Urinary bladder (tissue), 3 donors: ENCODE measurements at regions not wholly inside any gene's neighbourhood (a gene's known extent, or its start where the extent isn't known, plus 50 kb on each side); places are given as distances from the start of the nearest gene placed in this dataset.

Experiments used
- DNase-seq: peaks from one replicate; pipeline ENCODE4 v3.0.0-alpha.2; 2015; ENCODE audit errors: extremely low spot score
- H3K27ac ChIP-seq: one replicate; pipeline ENCODE4 v1.5.1; 2013; ENCODE audit warnings: low read depth, mild to moderate bottlenecking, moderate library complexity
- H3K36me3 ChIP-seq: one replicate; pipeline ENCODE4 v1.6.1; 2013; ENCODE audit warnings: mild to moderate bottlenecking, moderate library complexity; ENCODE audit not compliant: insufficient read depth
- H3K4me1 ChIP-seq: one replicate; pipeline ENCODE4 v1.6.1; 2013; ENCODE audit warnings: mild to moderate bottlenecking, moderate library complexity; ENCODE audit not compliant: insufficient read depth
- H3K4me3 ChIP-seq: one replicate; pipeline ENCODE4 v1.5.1; 2013; ENCODE audit warnings: low read depth, low read length
- WGBS: extraction: QIAGEN DNeasy Blood & Tissue Kit; methylation state at CpG from one replicate; pipeline ENCODE4 v1.1.7; 2013; 5-methylcytosine and 5-hydroxymethylcytosine counted together
- donor health status: healthy with polysubstance abuse.
- donor health status: healthy.

DNA sequence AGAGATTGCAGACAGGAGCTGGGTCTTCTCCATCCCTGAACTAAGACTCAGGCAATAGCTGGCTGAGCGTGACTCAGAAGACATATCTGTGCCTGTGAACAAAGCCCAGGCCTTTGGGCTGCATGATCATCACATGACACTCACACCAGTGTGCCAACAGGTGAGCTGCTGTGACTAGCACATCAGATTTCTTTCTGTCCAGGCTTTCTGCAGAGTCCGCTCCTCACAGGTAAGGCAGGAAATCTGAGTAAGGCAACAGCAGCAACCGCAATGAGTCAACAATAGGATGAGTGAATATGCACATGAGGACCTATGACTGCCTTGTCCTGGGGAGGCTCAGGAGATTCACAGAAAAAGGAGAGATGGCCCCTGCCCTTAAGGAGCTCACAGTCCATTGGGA, 293.6 kb downstream of the ACTL7B start:
- Histone ChIP-seq H3K4me3 (no peak overlapping the region), H3K27ac (no peak overlapping the region), H3K36me3 (no peaks in the 10 kb centered on the region), H3K4me1 (no peaks in the 10 kb centered on the region)
- no peak for DNase-seq
- 93% methylated on average over 3 of the region's 3 CpGs for WGBS

DNA sequence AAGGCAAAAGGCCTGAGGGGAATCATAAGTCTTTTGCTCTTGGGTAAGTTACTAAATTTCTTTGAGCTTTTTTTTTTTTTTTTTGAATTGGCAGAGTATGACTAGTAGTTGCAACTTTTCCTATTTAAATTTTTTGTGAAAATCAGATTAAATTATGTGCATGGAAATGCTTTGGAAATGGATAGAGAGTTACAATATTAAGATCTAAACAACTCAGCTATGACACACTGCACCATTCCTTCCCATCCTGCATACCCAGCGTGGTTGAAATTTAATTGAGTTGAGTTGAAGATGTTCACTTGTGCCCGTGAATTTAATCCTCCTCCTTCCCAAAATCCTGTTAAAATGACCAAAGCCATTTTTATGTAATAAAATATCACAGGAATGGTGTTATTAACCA, 296.4 kb downstream of the ACTL7B start:
- no peak overlapping the region for H3K4me3 ChIP-seq
- no peaks in the 10 kb centered on the region for H3K36me3 ChIP-seq
- WGBS: 61% methylated on average over 2 of the region's 2 CpGs
- DNase-seq: no peak
- no peak overlapping the region for H3K27ac ChIP-seq
- no peaks in the 10 kb centered on the region for H3K4me1 ChIP-seq

- H3K4me3 ChIP-seq: no peak overlapping the region
- no peak overlapping the region for H3K27ac ChIP-seq
- WGBS: 90% methylated on average over 3 of the region's 3 CpGs
Observed at GRCh38 chr9:108554831-108555230, 301.0 kb downstream of the ACTL7B start.

GRCh38 chr9:108553111-108553635, 302.6 kb downstream of the ACTL7B start:
- no peak overlapping the region for H3K27ac ChIP-seq
- 87% methylated on average over 2 of the region's 2 CpGs for WGBS
- no peaks in the 10 kb centered on the region for H3K36me3 ChIP-seq
- no peak overlapping the region for H3K4me3 ChIP-seq
- DNase-seq: no peak
- no peaks in the 10 kb centered on the region for H3K4me1 ChIP-seq

More at GRCh38 chr9:108554831-108555230, 301.0 kb downstream of the ACTL7B start:
- no peak for DNase-seq
- no peaks in the 10 kb centered on the region for H3K36me3 ChIP-seq
- no peaks in the 10 kb centered on the region for H3K4me1 ChIP-seq

DNA sequence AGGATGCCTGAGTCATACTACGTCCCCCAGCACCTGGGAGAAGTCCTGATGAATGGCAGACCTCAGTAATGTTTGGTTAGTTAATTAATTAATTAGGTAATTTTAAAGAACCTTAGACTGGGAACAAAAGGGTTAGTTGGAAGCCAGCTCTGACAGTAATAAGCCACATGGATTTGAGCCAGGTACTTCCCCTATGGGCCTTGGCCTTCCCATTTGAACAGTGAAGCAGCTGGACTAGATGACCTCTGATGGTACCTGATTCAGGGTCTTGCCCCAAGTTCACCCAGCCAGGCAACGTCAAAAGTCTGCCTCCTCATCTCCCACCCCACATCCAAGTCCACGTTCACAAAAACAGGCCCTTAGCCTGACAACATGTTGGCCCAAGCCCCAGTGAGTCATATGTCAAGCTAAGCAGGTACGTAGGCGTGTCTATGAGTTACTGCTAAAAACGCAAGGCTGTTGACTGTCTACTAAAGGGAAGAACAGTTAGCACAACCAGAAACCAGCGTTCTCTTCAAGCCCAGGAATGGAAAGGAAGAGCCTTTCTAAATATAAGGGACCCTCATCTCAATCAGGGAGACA, 303.2 kb downstream of the ACTL7B start:
- no peak for DNase-seq
- 71% methylated on average over 7 of the region's 7 CpGs for WGBS
- no peaks in the 10 kb centered on the region for H3K4me1 ChIP-seq
- H3K4me3 ChIP-seq: no peak overlapping the region
- no peaks in the 10 kb centered on the region for H3K36me3 ChIP-seq
- H3K27ac ChIP-seq: no peak overlapping the region

- H3K4me3 ChIP-seq: no peak overlapping the region
- 65% methylated on average over 12 of the region's 12 CpGs for WGBS
Observed at GRCh38 chr9:108551030-108551841, 304.6 kb downstream of the ACTL7B start.

DNA sequence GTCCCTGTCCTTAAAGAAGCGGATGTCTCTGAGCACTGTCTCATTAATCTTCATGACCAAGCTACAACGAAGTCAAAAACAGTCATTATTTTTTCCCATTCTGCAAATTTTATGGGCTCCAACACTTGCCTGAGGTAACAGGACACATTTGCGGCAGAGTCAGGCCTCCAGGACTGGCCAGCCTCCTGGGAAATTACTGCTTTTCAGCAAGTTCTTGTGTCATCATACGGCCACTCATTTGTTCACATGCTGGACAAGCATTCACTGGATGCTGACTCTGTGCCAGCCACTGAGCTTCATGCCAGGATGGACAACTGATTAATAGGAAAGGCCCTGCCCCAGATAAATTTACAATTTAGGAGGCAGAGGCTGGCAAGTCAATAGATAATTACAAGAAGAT, 305.7 kb downstream of the ACTL7B start:
- no peaks in the 10 kb centered on the region for H3K4me1 ChIP-seq
- WGBS: 84% methylated on average over 4 of the region's 4 CpGs
- no peak overlapping the region for H3K27ac ChIP-seq
- H3K36me3 ChIP-seq: no peaks in the 10 kb centered on the region
- no peak overlapping the region for H3K4me3 ChIP-seq
- no peak for DNase-seq

More at GRCh38 chr9:108551030-108551841, 304.6 kb downstream of the ACTL7B start:
- no peaks in the 10 kb centered on the region for H3K4me1 ChIP-seq
- no peak for DNase-seq
- no peaks in the 10 kb centered on the region for H3K36me3 ChIP-seq
- H3K27ac ChIP-seq: no peak overlapping the region

GRCh38 chr9:108549184-108549583, 306.6 kb downstream of the ACTL7B start:
- no peak overlapping the region for H3K4me3 ChIP-seq
- WGBS: 82% methylated on average over 3 of the region's 3 CpGs
- DNase-seq: no peak
- no peak overlapping the region for H3K27ac ChIP-seq
- no peaks in the 10 kb centered on the region for H3K36me3 ChIP-seq
- H3K4me1 ChIP-seq: no peaks in the 10 kb centered on the region

DNA sequence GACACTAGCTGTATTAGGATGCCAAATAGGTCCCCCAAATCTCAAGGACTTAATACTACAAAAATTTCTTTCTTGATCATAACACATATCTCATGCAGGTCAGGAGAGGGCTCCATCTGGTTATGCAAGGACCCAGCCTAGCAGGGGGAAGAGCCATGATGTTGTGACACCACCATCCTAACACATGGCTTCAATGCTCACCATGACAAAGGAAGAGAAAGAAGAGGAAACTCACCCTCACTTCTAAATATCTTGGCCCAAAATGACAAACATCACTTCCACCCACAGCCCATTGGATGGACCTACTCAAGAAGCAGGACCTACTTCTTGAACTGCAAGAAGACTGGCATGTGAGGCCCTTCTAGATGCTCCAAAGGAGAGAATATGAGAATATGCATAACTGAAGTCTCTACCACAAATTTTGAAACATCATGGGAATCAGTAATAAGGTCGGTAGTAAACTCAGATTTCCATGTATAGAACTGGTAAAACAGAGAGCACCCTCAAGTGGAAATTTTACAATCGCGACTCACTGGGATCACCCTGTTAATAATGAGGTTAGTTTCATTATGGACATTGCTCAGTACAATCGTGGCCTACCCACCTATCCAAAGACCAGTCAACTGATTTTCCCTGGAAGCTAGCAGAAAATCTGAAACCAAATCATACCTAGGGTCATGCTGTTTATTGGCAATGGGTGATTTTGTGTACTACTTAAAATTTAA, 308.2 kb downstream of the ACTL7B start:
- 94% methylated on average over 4 of the region's 4 CpGs for WGBS
- Histone ChIP-seq H3K4me1 (no peaks in the 10 kb centered on the region), H3K36me3 (no peaks in the 10 kb centered on the region), H3K27ac (no peak overlapping the region), H3K4me3 (no peak overlapping the region)
- DNase-seq: no peak

GRCh38 chr9:108546215-108546614, 309.6 kb downstream of the ACTL7B start:
- H3K36me3 ChIP-seq: no peaks in the 10 kb centered on the region
- H3K4me1 ChIP-seq: no peaks in the 10 kb centered on the region
- WGBS: 38% methylated on average over 2 of the region's 2 CpGs
- H3K27ac ChIP-seq: no peak overlapping the region
- no peak for DNase-seq
- no peak overlapping the region for H3K4me3 ChIP-seq

DNA sequence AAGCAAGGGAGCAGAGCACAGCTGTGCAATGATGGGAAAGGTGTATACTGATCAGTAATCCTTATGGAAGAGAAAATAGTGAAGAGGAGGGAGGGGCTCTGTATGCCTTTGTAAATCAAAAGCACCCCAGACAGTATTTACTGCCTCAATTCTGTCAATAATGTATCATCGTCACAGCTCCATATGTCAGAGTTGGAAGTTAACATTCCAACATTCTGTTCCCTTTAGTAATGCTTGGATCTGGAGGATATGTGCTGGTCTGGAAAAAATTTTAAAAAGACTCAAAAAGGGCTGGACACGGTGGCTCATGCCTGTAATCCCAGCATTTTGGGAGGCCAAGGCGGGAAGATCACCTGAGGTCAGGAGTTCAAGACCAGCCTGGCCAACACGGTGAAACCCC, 310.4 kb downstream of the ACTL7B start:
- H3K36me3 ChIP-seq: no peaks in the 10 kb centered on the region
- H3K27ac ChIP-seq: no peak overlapping the region
- H3K4me1 ChIP-seq: no peaks in the 10 kb centered on the region
- no peak for DNase-seq
- no peak overlapping the region for H3K4me3 ChIP-seq
- WGBS: 88% methylated on average over 4 of the region's 4 CpGs

DNA sequence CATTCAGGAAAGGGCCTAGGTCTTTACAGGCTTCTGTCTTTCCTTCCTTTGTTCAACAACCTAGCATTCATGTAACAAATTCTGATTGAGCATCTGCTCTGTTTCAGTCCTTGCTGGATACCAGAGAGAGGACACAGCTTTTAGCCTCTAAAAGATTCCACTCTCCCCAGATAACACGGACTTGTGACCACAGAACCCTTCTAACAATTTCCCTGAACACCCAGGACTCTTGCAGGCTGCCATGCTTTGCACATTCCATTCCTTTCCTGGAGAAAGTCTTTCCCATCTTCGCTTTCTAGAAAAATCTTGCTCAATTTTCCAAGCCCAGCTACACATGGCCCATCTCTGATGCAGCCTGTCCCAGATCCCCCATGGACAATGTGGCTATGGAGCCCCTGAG, 310.9 kb downstream of the ACTL7B start:
- Histone ChIP-seq H3K36me3 (no peaks in the 10 kb centered on the region), H3K4me1 (no peaks in the 10 kb centered on the region)
- 83% methylated on average over 2 of the region's 2 CpGs for WGBS

GRCh38 chr9:108543251-108543778, 312.5 kb downstream of the ACTL7B start:
- no peaks in the 10 kb centered on the region for H3K4me1 ChIP-seq
- H3K36me3 ChIP-seq: no peaks in the 10 kb centered on the region
- 74% methylated on average over 5 of the region's 5 CpGs for whole genome bisulfite sequencing
- no peak for DNase-seq
- no peak overlapping the region for H3K27ac ChIP-seq
- no peak overlapping the region for H3K4me3 ChIP-seq

More for the DNA sequence above, 310.9 kb downstream of the ACTL7B start:
- DNase-seq: no peak
- H3K4me3 ChIP-seq: no peak overlapping the region
- no peak overlapping the region for H3K27ac ChIP-seq
